ENCODE measurements at regions not wholly inside any gene's neighbourhood (a gene's known extent, or its start where the extent isn't known, plus 50 kb on each side); places are given as distances from the start of the nearest gene placed in this dataset.

DNA sequence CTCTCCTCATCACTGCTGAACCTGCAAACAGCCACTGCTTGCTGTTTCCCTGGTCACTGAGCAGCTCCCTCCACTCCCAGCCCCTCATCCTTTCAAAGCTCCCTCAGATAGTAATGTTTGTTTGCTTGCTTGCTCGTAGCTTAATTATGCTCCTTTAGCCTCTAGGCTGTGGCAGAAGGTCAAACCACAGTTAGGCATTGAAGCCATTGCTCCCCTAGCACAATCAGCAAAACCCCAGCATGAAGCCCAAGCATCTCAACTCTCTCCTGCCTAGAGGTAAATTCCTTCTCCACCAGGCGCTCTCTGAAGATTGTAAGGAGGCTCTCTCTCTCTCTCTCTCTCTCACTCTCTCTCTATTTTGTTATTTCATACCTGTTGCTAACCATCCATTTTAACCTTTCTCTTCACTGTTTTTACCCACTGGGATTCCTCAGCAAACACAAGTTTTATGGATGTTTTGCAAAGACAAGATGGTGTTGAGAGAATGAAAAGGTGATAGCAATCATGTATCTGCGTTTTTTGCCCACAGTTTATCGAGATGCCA lies 135.9 kb upstream of the HNRNPA3 start:
- TF ChIP-seq POLR2AphosphoS5 (IDR thresholded peaks at IDR 0.05; ENCODE audit: low read depth, low read length): no peak
- no peak for TF ChIP-seq PAX5 (IDR thresholded peaks at IDR 0.05; ENCODE audit: insufficient read depth, low read length, severe bottlenecking)
- no peak for TF ChIP-seq POU2F2 (IDR thresholded peaks at IDR 0.05; ENCODE audit: low read depth, low read length)
- no peak for TF ChIP-seq SPI1 (IDR thresholded peaks at IDR 0.05; ENCODE audit: low read depth, low read length)
- TF ChIP-seq TAF1 (IDR thresholded peaks at IDR 0.05; ENCODE audit: low read depth, low read length): no peak
- no peak for TF ChIP-seq POLR2A (IDR thresholded peaks at IDR 0.05; ENCODE audit: low read depth, low read length)
- DNase-seq (ENCODE audit: insufficient read length, low spot score): no peak
- no peak for FAIRE-seq

GRCh38 chr2:177077778-177078177 lies 134.8 kb upstream of the HNRNPA3 start:
- DNase-seq (ENCODE audit: insufficient read length, low spot score) (no peak), FAIRE-seq (no peak)
- TF ChIP-seq POLR2AphosphoS5 (IDR thresholded peaks at IDR 0.05; ENCODE audit: low read depth, low read length) (no peak), POU2F2 (IDR thresholded peaks at IDR 0.05; ENCODE audit: low read depth, low read length) (no peak), PAX5 (IDR thresholded peaks at IDR 0.05; ENCODE audit: insufficient read depth, low read length, severe bottlenecking) (no peak), TAF1 (IDR thresholded peaks at IDR 0.05; ENCODE audit: low read depth, low read length) (no peak), SPI1 (IDR thresholded peaks at IDR 0.05; ENCODE audit: low read depth, low read length) (no peak), POLR2A (IDR thresholded peaks at IDR 0.05; ENCODE audit: low read depth, low read length) (no peak)

- TF ChIP-seq POLR2A (IDR thresholded peaks at IDR 0.05; ENCODE audit: low read depth, low read length): no peak
- no peak for TF ChIP-seq TAF1 (IDR thresholded peaks at IDR 0.05; ENCODE audit: low read depth, low read length)
- no peak for TF ChIP-seq PAX5 (IDR thresholded peaks at IDR 0.05; ENCODE audit: insufficient read depth, low read length, severe bottlenecking)
- no peak for TF ChIP-seq POLR2AphosphoS5 (IDR thresholded peaks at IDR 0.05; ENCODE audit: low read depth, low read length)
- no peak for TF ChIP-seq POU2F2 (IDR thresholded peaks at IDR 0.05; ENCODE audit: low read depth, low read length)
- no peak for TF ChIP-seq SPI1 (IDR thresholded peaks at IDR 0.05; ENCODE audit: low read depth, low read length)
- DNase-seq (ENCODE audit: insufficient read length, low spot score) (no peak), FAIRE-seq (no peak)
Observed at GRCh38 chr2:177078416-177078815, 134.2 kb upstream of the HNRNPA3 start.

DNA sequence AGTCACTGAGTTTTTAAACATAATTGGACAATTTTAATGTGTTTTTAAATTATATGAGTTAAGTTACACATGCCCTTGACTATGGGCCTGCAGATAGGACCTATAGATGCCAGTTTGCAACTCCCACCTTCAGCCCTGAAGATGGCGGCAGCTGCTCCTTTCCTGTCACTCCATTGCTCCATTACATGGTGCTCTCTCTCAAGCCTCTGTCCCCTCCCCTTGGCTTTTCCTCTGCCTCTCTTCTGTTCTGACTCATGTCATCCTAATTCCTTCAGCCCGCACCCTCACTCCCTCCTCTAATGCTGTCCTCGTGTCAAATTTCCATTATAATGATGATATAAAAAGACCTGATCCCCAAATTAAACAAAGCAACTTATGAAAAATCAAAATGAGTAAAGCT lies 133.7 kb upstream of the HNRNPA3 start:
- FAIRE-seq (no peak), DNase-seq (ENCODE audit: insufficient read length, low spot score) (no peak)
- TF ChIP-seq PAX5 (IDR thresholded peaks at IDR 0.05; ENCODE audit: insufficient read depth, low read length, severe bottlenecking) (no peak), POLR2A (IDR thresholded peaks at IDR 0.05; ENCODE audit: low read depth, low read length) (no peak), POLR2AphosphoS5 (IDR thresholded peaks at IDR 0.05; ENCODE audit: low read depth, low read length) (no peak), POU2F2 (IDR thresholded peaks at IDR 0.05; ENCODE audit: low read depth, low read length) (no peak), TAF1 (IDR thresholded peaks at IDR 0.05; ENCODE audit: low read depth, low read length) (no peak), SPI1 (IDR thresholded peaks at IDR 0.05; ENCODE audit: low read depth, low read length) (no peak)

DNA sequence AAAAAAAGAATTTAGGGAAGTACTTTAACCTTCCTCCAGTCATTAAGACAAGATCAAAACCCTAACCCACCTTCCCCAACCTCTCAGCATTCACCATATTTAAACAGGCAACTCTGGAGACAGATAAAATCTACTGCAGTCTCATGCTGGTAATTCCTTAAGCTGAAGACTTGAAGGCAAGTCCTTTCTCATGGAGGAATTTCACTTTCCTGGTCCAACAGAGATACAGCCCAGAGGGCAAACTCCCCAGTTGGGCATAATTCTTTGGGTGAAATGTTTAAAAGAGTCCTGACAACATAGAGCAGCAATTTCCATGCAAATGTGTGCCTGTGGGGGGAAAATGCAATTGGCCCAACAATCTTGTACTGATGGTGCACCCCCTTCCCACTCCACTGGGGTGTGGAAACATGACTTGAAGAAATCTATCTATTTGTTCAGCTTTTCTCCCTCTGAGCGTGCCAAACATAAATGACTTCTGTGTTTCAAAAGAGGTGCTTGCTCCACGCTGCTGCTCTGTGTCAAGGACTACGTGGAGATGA lies 131.8 kb upstream of the HNRNPA3 start:
- FAIRE-seq (no peak), DNase-seq (ENCODE audit: insufficient read length, low spot score) (no peak)
- TF ChIP-seq SPI1 (IDR thresholded peaks at IDR 0.05; ENCODE audit: low read depth, low read length) (no peak), POLR2AphosphoS5 (IDR thresholded peaks at IDR 0.05; ENCODE audit: low read depth, low read length) (no peak), POU2F2 (IDR thresholded peaks at IDR 0.05; ENCODE audit: low read depth, low read length) (no peak), POLR2A (IDR thresholded peaks at IDR 0.05; ENCODE audit: low read depth, low read length) (no peak), PAX5 (IDR thresholded peaks at IDR 0.05; ENCODE audit: insufficient read depth, low read length, severe bottlenecking) (no peak), TAF1 (IDR thresholded peaks at IDR 0.05; ENCODE audit: low read depth, low read length) (no peak)

GRCh38 chr2:177084607-177085006 lies 128.0 kb upstream of the HNRNPA3 start:
- TF ChIP-seq PAX5 (IDR thresholded peaks at IDR 0.05; ENCODE audit: insufficient read depth, low read length, severe bottlenecking) (no peak), POLR2A (IDR thresholded peaks at IDR 0.05; ENCODE audit: low read depth, low read length) (no peak), SPI1 (IDR thresholded peaks at IDR 0.05; ENCODE audit: low read depth, low read length) (no peak), POLR2AphosphoS5 (IDR thresholded peaks at IDR 0.05; ENCODE audit: low read depth, low read length) (no peak), TAF1 (IDR thresholded peaks at IDR 0.05; ENCODE audit: low read depth, low read length) (no peak), POU2F2 (IDR thresholded peaks at IDR 0.05; ENCODE audit: low read depth, low read length) (no peak)
- DNase-seq (ENCODE audit: insufficient read length, low spot score): no peak
- no peak for FAIRE-seq

DNA sequence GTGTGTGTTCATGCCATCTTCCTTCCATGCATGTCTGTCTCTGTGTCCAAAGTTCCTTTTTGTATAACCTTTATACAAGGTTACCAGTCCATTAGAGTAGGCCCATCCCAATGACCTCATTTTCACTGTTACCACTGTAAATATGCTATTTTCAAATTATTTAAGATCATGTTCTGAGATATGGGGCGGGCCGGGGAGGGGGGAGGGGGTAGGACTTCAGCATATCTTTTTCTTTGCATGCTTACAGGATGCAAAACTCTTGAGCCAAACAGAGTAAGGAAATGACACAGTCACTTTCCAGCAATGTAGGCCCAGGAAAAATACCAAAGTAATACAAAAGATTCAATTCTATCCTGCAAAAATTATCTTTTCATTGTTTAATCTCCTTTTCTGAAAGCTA lies 124.1 kb upstream of the HNRNPA3 start:
- no peak for TF ChIP-seq POLR2A (IDR thresholded peaks at IDR 0.05; ENCODE audit: low read depth, low read length)
- no peak for TF ChIP-seq POLR2AphosphoS5 (IDR thresholded peaks at IDR 0.05; ENCODE audit: low read depth, low read length)
- no peak for TF ChIP-seq POU2F2 (IDR thresholded peaks at IDR 0.05; ENCODE audit: low read depth, low read length)
- TF ChIP-seq PAX5 (IDR thresholded peaks at IDR 0.05; ENCODE audit: insufficient read depth, low read length, severe bottlenecking): no peak
- no peak for TF ChIP-seq SPI1 (IDR thresholded peaks at IDR 0.05; ENCODE audit: low read depth, low read length)
- no peak for TF ChIP-seq TAF1 (IDR thresholded peaks at IDR 0.05; ENCODE audit: low read depth, low read length)
- no peak for FAIRE-seq
- no peak for DNase-seq (ENCODE audit: insufficient read length, low spot score)

DNA sequence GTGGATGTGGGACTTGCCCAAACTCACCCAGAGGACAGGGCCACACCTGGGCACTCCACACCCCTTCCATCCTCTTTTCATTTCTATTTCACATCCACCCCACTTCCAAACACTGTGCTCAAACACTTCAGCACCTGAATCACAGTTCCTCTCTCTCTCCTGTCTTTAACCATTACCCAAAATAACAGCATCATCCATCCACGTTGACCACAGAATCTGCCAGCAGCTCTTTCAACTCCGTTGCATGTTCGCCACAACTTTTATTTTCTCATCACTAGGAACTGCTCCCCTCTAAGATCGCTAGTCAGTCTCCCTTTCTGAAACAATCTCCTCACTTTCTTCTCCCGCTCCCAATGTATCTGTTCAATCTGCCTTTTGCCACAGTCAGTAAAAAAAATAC lies 121.6 kb upstream of the HNRNPA3 start:
- TF ChIP-seq PAX5 (IDR thresholded peaks at IDR 0.05; ENCODE audit: insufficient read depth, low read length, severe bottlenecking) (no peak), POLR2A (IDR thresholded peaks at IDR 0.05; ENCODE audit: low read depth, low read length) (no peak), POU2F2 (IDR thresholded peaks at IDR 0.05; ENCODE audit: low read depth, low read length) (no peak), POLR2AphosphoS5 (IDR thresholded peaks at IDR 0.05; ENCODE audit: low read depth, low read length) (no peak), SPI1 (IDR thresholded peaks at IDR 0.05; ENCODE audit: low read depth, low read length) (no peak), TAF1 (IDR thresholded peaks at IDR 0.05; ENCODE audit: low read depth, low read length) (no peak)
- DNase-seq (ENCODE audit: insufficient read length, low spot score) (no peak), FAIRE-seq (no peak)

- DNase-seq (ENCODE audit: insufficient read length, low spot score) (no peak), FAIRE-seq (no peak)
- TF ChIP-seq PAX5 (IDR thresholded peaks at IDR 0.05; ENCODE audit: insufficient read depth, low read length, severe bottlenecking) (no peak), TAF1 (IDR thresholded peaks at IDR 0.05; ENCODE audit: low read depth, low read length) (no peak), POU2F2 (IDR thresholded peaks at IDR 0.05; ENCODE audit: low read depth, low read length) (no peak), SPI1 (IDR thresholded peaks at IDR 0.05; ENCODE audit: low read depth, low read length) (no peak), POLR2A (IDR thresholded peaks at IDR 0.05; ENCODE audit: low read depth, low read length) (no peak), POLR2AphosphoS5 (IDR thresholded peaks at IDR 0.05; ENCODE audit: low read depth, low read length) (no peak)
Observed at GRCh38 chr2:177093371-177093770, 119.2 kb upstream of the HNRNPA3 start.

Measured in GM12891 (cell line).